Activated CD4-positive, alpha-beta memory T cell treated with anti-CD3 and anti-CD28 coated beads, Interleukin-2, amount 10 ng/mL, durations not matched to agents 7 days and 5 days (primary cell): ENCODE measurements at regions not wholly inside any gene's neighbourhood (a gene's known extent, or its start where the extent isn't known, plus 50 kb on each side); places are given as distances from the start of the nearest gene placed in this dataset.

Source experiments
- CTCF ChIA-PET: fragments of 350-600 bp; sonication (Branson Sonifier 250); formaldehyde crosslinking; loops from one replicate; lab custom pipeline; 2021; ENCODE audit warnings: antibody characterized with exemption, inconsistent platforms; lab: Charles Lee
- POLR2A ChIA-PET: fragments of 350-600 bp; sonication (Branson Sonifier 250); formaldehyde crosslinking; loops from one replicate; lab custom pipeline; 2021; ENCODE audit warnings: antibody characterized with exemption; lab: Charles Lee
- DNase-seq: peaks from one replicate; pipeline ENCODE4 v3.0.0-alpha.2; 2020
- H3K27ac Mint-ChIP-seq: one replicate; pipeline ENCODE4 v1.8.0; 2021; ENCODE audit warnings: mild to moderate bottlenecking, mixed read lengths
- H3K27me3 Mint-ChIP-seq: one replicate; pipeline ENCODE4 v1.8.0; 2021; ENCODE audit warnings: mixed read lengths
- H3K36me3 Mint-ChIP-seq: one replicate; pipeline ENCODE4 v1.8.0; 2021; ENCODE audit warnings: low read depth, mixed read lengths
- H3K4me1 Mint-ChIP-seq: one replicate; pipeline ENCODE4 v1.8.0; 2021; ENCODE audit warnings: mixed read lengths
- H3K4me3 Mint-ChIP-seq: one replicate; pipeline ENCODE4 v1.8.0; 2021; ENCODE audit warnings: mild to moderate bottlenecking, mixed read lengths
- H3K9me3 Mint-ChIP-seq: one replicate; pipeline ENCODE4 v1.8.0; 2021; ENCODE audit warnings: mixed read lengths

- H3K9me3 Mint-ChIP-seq, result peaks cover 11% of the 10 kb centered on the region
- no peaks in the 10 kb centered on the region for H3K36me3 Mint-ChIP-seq
- no peak for DNase-seq
- ChIA-PET CTCF (no interaction called here), POLR2A (no interaction called here)
- no peak overlapping the region for H3K4me3 Mint-ChIP-seq
- H3K27ac Mint-ChIP-seq, result no peak overlapping the region
- H3K27me3 Mint-ChIP-seq, result no peaks in the 10 kb centered on the region
- no peaks in the 10 kb centered on the region for H3K4me1 Mint-ChIP-seq
Observed at GRCh38 chr18:78766651-78767533, 212.7 kb upstream of the SALL3 start.

GRCh38 chr18:78767648-78768071 lies 212.0 kb upstream of the SALL3 start:
- DNase-seq, result no peak
- Mint-ChIP-seq H3K27me3 (no peaks in the 10 kb centered on the region), H3K27ac (no peak overlapping the region), H3K4me1 (no peaks in the 10 kb centered on the region), H3K36me3 (no peaks in the 10 kb centered on the region), H3K4me3 (no peak overlapping the region), H3K9me3 (peaks cover 11% of the 10 kb centered on the region)
- POLR2A ChIA-PET, result no interaction called here
- CTCF ChIA-PET, result no interaction called here

GRCh38 chr18:78768221-78768620 lies 211.4 kb upstream of the SALL3 start:
- Mint-ChIP-seq H3K4me1 (no peaks in the 10 kb centered on the region), H3K27ac (no peak overlapping the region), H3K4me3 (no peak overlapping the region), H3K9me3 (peaks cover 7% of the 10 kb centered on the region), H3K36me3 (no peaks in the 10 kb centered on the region), H3K27me3 (no peaks in the 10 kb centered on the region)
- DNase-seq, result no peak
- POLR2A ChIA-PET, result no interaction called here
- CTCF ChIA-PET, result no interaction called here

GRCh38 chr18:78768656-78769501 lies 210.7 kb upstream of the SALL3 start:
- peaks cover 7% of the 10 kb centered on the region for H3K9me3 Mint-ChIP-seq
- POLR2A ChIA-PET, result no interaction called here

GRCh38 chr18:78769502-78770105 lies 210.0 kb upstream of the SALL3 start:
- ChIA-PET CTCF (interaction anchor here (1.0 kb wide), 1 partner anchor 14 kb away, joined by 3 read pairs; no protein-coding TSS in a partner anchor), POLR2A (no interaction called here)
- no peak for DNase-seq
- Mint-ChIP-seq H3K4me1 (no peaks in the 10 kb centered on the region), H3K27ac (no peak overlapping the region), H3K4me3 (no peak overlapping the region), H3K27me3 (no peaks in the 10 kb centered on the region), H3K9me3 (peaks cover 4% of the 10 kb centered on the region), H3K36me3 (no peaks in the 10 kb centered on the region)

More at GRCh38 chr18:78768656-78769501, 210.7 kb upstream of the SALL3 start:
- Mint-ChIP-seq H3K36me3 (no peaks in the 10 kb centered on the region), H3K27me3 (no peaks in the 10 kb centered on the region), H3K4me3 (no peak overlapping the region), H3K4me1 (no peaks in the 10 kb centered on the region), H3K27ac (no peak overlapping the region)
- CTCF ChIA-PET, result interaction anchor here (1.0 kb wide), 1 partner anchor 15 kb away, joined by 3 read pairs; no protein-coding TSS in a partner anchor
- DNase-seq, result no peak

- ChIA-PET POLR2A (no interaction called here), CTCF (no interaction called here)
- H3K27me3 Mint-ChIP-seq, result no peaks in the 10 kb centered on the region
- no peaks in the 10 kb centered on the region for H3K36me3 Mint-ChIP-seq
- peaks cover 2% of the 10 kb centered on the region for H3K9me3 Mint-ChIP-seq
- no peak overlapping the region for H3K27ac Mint-ChIP-seq
- no peak for DNase-seq
- H3K4me3 Mint-ChIP-seq, result no peak overlapping the region
- no peaks in the 10 kb centered on the region for H3K4me1 Mint-ChIP-seq
Observed at GRCh38 chr18:78770139-78770822, 209.3 kb upstream of the SALL3 start.

GRCh38 chr18:78770823-78771139 lies 208.8 kb upstream of the SALL3 start:
- Mint-ChIP-seq H3K4me3 (no peak overlapping the region), H3K27me3 (no peaks in the 10 kb centered on the region), H3K9me3 (peaks cover 2% of the 10 kb centered on the region), H3K36me3 (no peaks in the 10 kb centered on the region), H3K27ac (no peak overlapping the region), H3K4me1 (no peaks in the 10 kb centered on the region)
- CTCF ChIA-PET, result no interaction called here
- POLR2A ChIA-PET, result no interaction called here
- DNase-seq, result no peak

GRCh38 chr18:78771496-78772359 lies 207.9 kb upstream of the SALL3 start:
- Mint-ChIP-seq H3K36me3 (no peaks in the 10 kb centered on the region), H3K27ac (no peak overlapping the region), H3K27me3 (no peaks in the 10 kb centered on the region), H3K9me3 (peaks cover 2% of the 10 kb centered on the region), H3K4me1 (no peaks in the 10 kb centered on the region), H3K4me3 (no peak overlapping the region)
- no peak for DNase-seq
- ChIA-PET POLR2A (no interaction called here), CTCF (no interaction called here)

- peaks cover 2% of the 10 kb centered on the region for H3K9me3 Mint-ChIP-seq
- H3K4me3 Mint-ChIP-seq, result no peak overlapping the region
- DNase-seq, result no peak
- H3K4me1 Mint-ChIP-seq, result no peaks in the 10 kb centered on the region
- CTCF ChIA-PET, result no interaction called here
- H3K27ac Mint-ChIP-seq, result no peak overlapping the region
- no peaks in the 10 kb centered on the region for H3K27me3 Mint-ChIP-seq
- no peaks in the 10 kb centered on the region for H3K36me3 Mint-ChIP-seq
- POLR2A ChIA-PET, result no interaction called here
Observed at GRCh38 chr18:78772360-78773302, 207.0 kb upstream of the SALL3 start.

GRCh38 chr18:78773303-78773755 lies 206.3 kb upstream of the SALL3 start:
- no peak overlapping the region for H3K4me3 Mint-ChIP-seq
- H3K36me3 Mint-ChIP-seq, result no peaks in the 10 kb centered on the region
- POLR2A ChIA-PET, result no interaction called here
- no peak overlapping the region for H3K27ac Mint-ChIP-seq
- H3K4me1 Mint-ChIP-seq, result no peaks in the 10 kb centered on the region
- no peaks in the 10 kb centered on the region for H3K27me3 Mint-ChIP-seq
- CTCF ChIA-PET, result no interaction called here
- DNase-seq, result no peak
- peaks cover 2% of the 10 kb centered on the region for H3K9me3 Mint-ChIP-seq

- no peak for DNase-seq
- Mint-ChIP-seq H3K27ac (no peak overlapping the region), H3K4me3 (no peak overlapping the region), H3K4me1 (no peaks in the 10 kb centered on the region), H3K9me3 (no peaks in the 10 kb centered on the region), H3K27me3 (no peaks in the 10 kb centered on the region), H3K36me3 (no peaks in the 10 kb centered on the region)
- CTCF ChIA-PET, result no interaction called here
- POLR2A ChIA-PET, result no interaction called here
Observed at GRCh38 chr18:78773819-78774218, 205.8 kb upstream of the SALL3 start.
